H1 (cell line): ENCODE measurements at regions not wholly inside any gene's neighbourhood (a gene's known extent, or its start where the extent isn't known, plus 50 kb on each side); places are given as distances from the start of the nearest gene placed in this dataset.

ENCODE experiments used
- CTCF ChIA-PET: fragments of 300-600 bp; sonication (Branson Sonifier 250); formaldehyde crosslinking; loops from one replicate; lab custom pipeline; 2021; ENCODE audit not compliant: partially characterized antibody; lab: Charles Lee
- POLR2A ChIA-PET: fragments of 300-600 bp; sonication (Branson Sonifier 250); formaldehyde crosslinking; loops from one replicate; lab custom pipeline; 2021; ENCODE audit warnings: inconsistent platforms; ENCODE audit not compliant: partially characterized antibody; lab: Charles Lee
- DNase-seq, 2 experiments: peaks; one replicate each; pipeline versions ENCODE4 v3.0.0 to v3.0.0-alpha.2; 2010 to 2022; ENCODE audit warnings: low spot score in 2 of 2, low read depth in 1 of 2, mixed read lengths in 1 of 2
- FAIRE-seq: peaks from 2 replicates; lab custom pipeline; 2011; peaks lifted over from hg19 to GRCh38; lab: Jason Lieb, UNC
- H2AFZ ChIP-seq: 2 replicates; pipeline ENCODE4 v1.8.1; 2012; ENCODE audit warnings: low read length, inconsistent platforms
- H2AK5ac ChIP-seq: 2 replicates; pipeline ENCODE4 v1.6.1; 2013; ENCODE audit warnings: low read depth, low read length
- H2BK120ac ChIP-seq: replicated peaks from 2 replicates; pipeline ENCODE3; 2013; ENCODE audit warnings: low read depth, low read length, inconsistent platforms
- H2BK12ac ChIP-seq: 2 replicates; pipeline ENCODE4 v1.6.1; 2013; ENCODE audit warnings: low read depth, low read length
- H2BK15ac ChIP-seq: 2 replicates; pipeline ENCODE4 v1.6.1; 2013; ENCODE audit warnings: low read length
- H2BK20ac ChIP-seq: 2 replicates; pipeline ENCODE4 v1.6.1; 2013; ENCODE audit warnings: low read length
- H2BK5ac ChIP-seq: 2 replicates; pipeline ENCODE4 v1.6.1; 2013; ENCODE audit warnings: low read depth, low read length
- H3K14ac ChIP-seq: 2 replicates; pipeline ENCODE4 v1.6.1; 2013; ENCODE audit warnings: inconsistent platforms; ENCODE audit not compliant: insufficient read length
- H3K18ac ChIP-seq: 2 replicates; pipeline ENCODE4 v1.6.1; 2013; ENCODE audit warnings: low read length; ENCODE audit errors: extremely low read depth
- H3K23ac ChIP-seq: 2 replicates; pipeline ENCODE4 v1.6.1; 2013; ENCODE audit warnings: inconsistent platforms; ENCODE audit not compliant: insufficient read length
- H3K23me2 ChIP-seq: 2 replicates; pipeline ENCODE4 v1.6.1; 2013; ENCODE audit warnings: low read depth, low read length
- H3K27ac ChIP-seq: 2 replicates; pipeline ENCODE4 v1.6.1; 2011; ENCODE audit warnings: low read depth, low read length, inconsistent platforms
- H3K27me3 ChIP-seq, 4 experiments: replicated peaks in 1 of 4; 1 replicate in 1 of 4; 2 replicates in 3 of 4; pipeline versions ENCODE4 v1.6.1 to v1.8.1; 2011 to 2013; ENCODE audit warnings: low read length in 3 of 4, mild to moderate bottlenecking in 3 of 4, inconsistent platforms in 2 of 4, mixed read lengths in 2 of 4, moderate library complexity in 1 of 4; ENCODE audit not compliant: control insufficient read depth in 3 of 4, insufficient read depth in 3 of 4; ENCODE audit errors: extremely low read depth in 1 of 4
- H3K36me3 ChIP-seq, 4 experiments: 2 replicates each; pipeline versions ENCODE4 v1.6.1 to v1.8.1; 2011 to 2013; ENCODE audit warnings: mild to moderate bottlenecking in 4 of 4, low read length in 3 of 4, moderate library complexity in 2 of 4, control low read depth in 1 of 4, inconsistent platforms in 1 of 4; ENCODE audit not compliant: insufficient read depth in 4 of 4, control insufficient read depth in 2 of 4
- H3K4ac ChIP-seq: replicated peaks from 2 replicates; pipeline ENCODE3; 2013; ENCODE audit warnings: low read length, low read depth, mixed read lengths, inconsistent platforms; ENCODE audit not compliant: insufficient read length
- H3K4me1 ChIP-seq, 4 experiments: replicated peaks in 1 of 4; 1 replicate in 1 of 4; 2 replicates in 3 of 4; pipeline versions ENCODE4 v1.6.1 to v1.8.1; 2011 to 2013; ENCODE audit warnings: low read length in 3 of 4, inconsistent platforms in 2 of 4, mixed read lengths in 1 of 4; ENCODE audit not compliant: insufficient read depth in 4 of 4, control insufficient read depth in 3 of 4
- H3K4me2 ChIP-seq, 2 experiments: 2 replicates each; pipeline versions ENCODE4 v1.6.1 to v1.8.1; 2011 to 2013; ENCODE audit warnings: low read depth in 2 of 2, low read length in 2 of 2, control low read depth in 1 of 2, inconsistent platforms in 1 of 2, mild to moderate bottlenecking in 1 of 2; ENCODE audit not compliant: insufficient read depth in 1 of 2
- H3K4me3 ChIP-seq, 4 experiments: fragments of 200-600, 300-600 bp in 1 of 4; sonication (generic), shearing (Covaris generic), sonication (Bioruptor Twin) in 1 of 4; 2 replicates each; pipeline versions ENCODE4 v1.5.1 to v1.8.1; 2011 to 2016; ENCODE audit warnings: low read length in 4 of 4, low read depth in 3 of 4, control low read depth in 2 of 4, inconsistent platforms in 2 of 4, mild to moderate bottlenecking in 2 of 4, mixed read lengths in 1 of 4, moderate library complexity in 1 of 4; ENCODE audit not compliant: insufficient read depth in 2 of 4; ENCODE audit errors: extremely low read depth in 1 of 4
- H3K56ac ChIP-seq: replicated peaks from 2 replicates; pipeline ENCODE3; 2013; ENCODE audit warnings: low read depth, mild to moderate bottlenecking, mixed read lengths, low read length, inconsistent platforms; ENCODE audit not compliant: insufficient read length
- H3K79me1 ChIP-seq: 2 replicates; pipeline ENCODE4 v1.6.1; 2013; ENCODE audit warnings: low read depth, low read length, control low read depth
- H3K79me2 ChIP-seq, 2 experiments: 2 replicates each; pipeline versions ENCODE4 v1.6.1 to v1.8.1; 2012 to 2013; ENCODE audit warnings: low read length in 2 of 2, mild to moderate bottlenecking in 2 of 2, inconsistent platforms in 1 of 2; ENCODE audit not compliant: insufficient read depth in 2 of 2, control insufficient read depth in 1 of 2
- H3K9ac ChIP-seq, 4 experiments: replicated peaks in 1 of 4; 1 replicate in 1 of 4; 2 replicates in 3 of 4; pipeline versions ENCODE4 v1.6.1 to v1.8.1; 2011 to 2013; ENCODE audit warnings: low read depth in 3 of 4, low read length in 3 of 4, control low read depth in 2 of 4, mild to moderate bottlenecking in 2 of 4, moderate library complexity in 2 of 4, inconsistent platforms in 1 of 4; ENCODE audit errors: extremely low read depth in 1 of 4
- H3K9me3 ChIP-seq, 2 experiments: 2 replicates each; pipeline versions ENCODE4 v1.6.1 to v1.8.1; 2012 to 2013; ENCODE audit warnings: mild to moderate bottlenecking in 2 of 2, moderate library complexity in 2 of 2, control low read depth in 1 of 2, inconsistent platforms in 1 of 2, low read depth in 1 of 2, low read length in 1 of 2, mixed read lengths in 1 of 2; ENCODE audit not compliant: insufficient read depth in 2 of 2
- H4K20me1 ChIP-seq, 2 experiments: replicated peaks in 1 of 2; 2 replicates each; pipeline versions ENCODE3 to v1.8.1; 2011 to 2013; ENCODE audit warnings: inconsistent platforms in 2 of 2, low read length in 2 of 2, mild to moderate bottlenecking in 1 of 2; ENCODE audit not compliant: insufficient read depth in 2 of 2, control insufficient read depth in 1 of 2
- H4K5ac ChIP-seq: 2 replicates; pipeline ENCODE4 v1.6.1; 2013; ENCODE audit warnings: low read length, low read depth, mixed read lengths, inconsistent platforms; ENCODE audit not compliant: insufficient read length
- H4K8ac ChIP-seq: 2 replicates; pipeline ENCODE4 v1.8.0; 2013; ENCODE audit warnings: mild to moderate bottlenecking, moderate library complexity, low read length, inconsistent platforms; ENCODE audit not compliant: insufficient read depth; ENCODE audit errors: extremely low read depth
- H4K91ac ChIP-seq: replicated peaks from 2 replicates; pipeline ENCODE3; 2013; ENCODE audit warnings: low read length, mixed read lengths, inconsistent platforms; ENCODE audit not compliant: insufficient read length
- CREB1 ChIP-seq: IDR thresholded peaks from 2 replicates; pipeline ENCODE4 v1.6.1; 2012; ENCODE audit warnings: inconsistent platforms
- EGR1 ChIP-seq: IDR thresholded peaks from 2 replicates; pipeline ENCODE4 v1.6.1; 2011; ENCODE audit warnings: low read depth, low read length, borderline replicate concordance
- NRF1 ChIP-seq: IDR thresholded peaks from 2 replicates; pipeline ENCODE4 v1.6.1; 2011; ENCODE audit warnings: mild to moderate bottlenecking, low read depth, low read length, improper control_type of control experiment
- RFX5 ChIP-seq: IDR thresholded peaks from 2 replicates; pipeline ENCODE4 v1.6.1; 2011; ENCODE audit warnings: low read depth, low read length, improper control_type of control experiment, borderline replicate concordance
- SP2 ChIP-seq: IDR thresholded peaks from 2 replicates; pipeline ENCODE4 v1.6.1; 2012; ENCODE audit warnings: mild to moderate bottlenecking, low read length, inconsistent platforms
- TEAD4 ChIP-seq: IDR thresholded peaks from 2 replicates; pipeline ENCODE4 v1.6.1; 2012; ENCODE audit warnings: low read depth, low read length, inconsistent platforms, mixed read lengths
- ZNF274 ChIP-seq: IDR thresholded peaks from 2 replicates; pipeline ENCODE4 v1.7.0; 2012; ENCODE audit warnings: low read length, borderline replicate concordance; ENCODE audit errors: extremely low read depth
- WGBS, 2 experiments: shearing (Covaris generic) in 1 of 2; methylation state at CpG; one replicate each; pipeline versions ENCODE4 v1.1.6 to v1.1.7; 2013 to 2015; ENCODE audit warnings: low lambda C conversion rate in 2 of 2, mixed read lengths in 2 of 2, inconsistent platforms in 1 of 2, low coverage in 1 of 2, missing lambda C conversion rate in 1 of 2; ENCODE audit not compliant: insufficient replicate concordance in 2 of 2, insufficient coverage in 1 of 2, insufficient read length in 1 of 2; ENCODE audit errors: extremely low coverage in 1 of 2, missing lambda C conversion rate in 1 of 2; 5-methylcytosine and 5-hydroxymethylcytosine counted together

DNA sequence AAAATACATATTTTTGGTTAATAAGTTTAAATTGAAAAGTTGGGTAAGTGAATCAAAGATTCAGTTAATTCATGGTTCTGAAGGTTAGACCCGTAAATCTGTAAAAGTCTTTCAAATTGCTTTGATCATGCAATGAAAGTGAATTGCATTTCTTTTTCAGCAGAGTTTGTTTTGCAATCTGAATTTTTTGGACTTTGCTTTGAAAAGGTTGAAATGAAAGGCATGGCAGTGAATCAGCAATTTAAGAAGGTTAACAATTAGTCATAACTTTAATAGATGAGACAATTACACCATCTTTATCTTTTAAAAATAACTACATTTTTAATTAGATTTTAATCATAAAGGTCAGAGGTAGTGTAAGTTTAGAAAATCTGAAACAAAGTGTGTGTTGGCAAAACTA, 310.9 kb upstream of the KCNJ16 start:
- Histone ChIP-seq H3K23ac (no peak overlapping the region), H2BK15ac (no peak overlapping the region), H2AK5ac (no peak overlapping the region), H3K18ac (no peak overlapping the region), H3K79me1 (no peaks in the 10 kb centered on the region), H4K5ac (no peak overlapping the region), H2BK120ac (no peak overlapping the region), H3K4ac (no peak overlapping the region), H3K56ac (no peak overlapping the region), H2BK5ac (no peak overlapping the region), H3K79me2 (no peaks in the 10 kb centered on the region), H3K36me3 (no peaks in the 10 kb centered on the region), H3K9ac (no peak overlapping the region), H4K91ac (no peak overlapping the region), H3K27ac (no peak overlapping the region), H3K27me3 (no peaks in the 10 kb centered on the region), H3K23me2 (no peaks in the 10 kb centered on the region; the same call in 1 of the 2 replicates), H4K8ac (no peak overlapping the region), H2AFZ (no peak overlapping the region), H3K4me1 (no peaks in the 10 kb centered on the region), H2BK12ac (no peak overlapping the region), H3K9me3 (no peaks in the 10 kb centered on the region), H3K14ac (no peak overlapping the region), H3K4me2 (no peak overlapping the region), H3K4me3 (no peak overlapping the region), H2BK20ac (no peak overlapping the region), H4K20me1 (no peaks in the 10 kb centered on the region)
- ChIA-PET POLR2A (no interaction called here), CTCF (no interaction called here)
- TF ChIP-seq CREB1, result no peak
- no peak for TF ChIP-seq TEAD4
- no peak for TF ChIP-seq EGR1
- no peak for TF ChIP-seq RFX5
- TF ChIP-seq SP2, result no peak
- no peak for TF ChIP-seq ZNF274
- no peak for TF ChIP-seq NRF1
- DNase-seq, result no peak
- 82% methylated on average over 1 of the region's 1 CpG; no CpG with 5 or more reads in 1 of the 2 experiments for WGBS, 2 experiments
- no peak for FAIRE-seq
